Bronchial epithelial cell (primary cell): ENCODE measurements at regions not wholly inside any gene's neighbourhood (a gene's known extent, or its start where the extent isn't known, plus 50 kb on each side); places are given as distances from the start of the nearest gene placed in this dataset.
A peak's percentile ranks its signal among the peaks of the same experiment; 100 is the strongest.

Experiments
- DNase-seq: peaks from one replicate; pipeline ENCODE4 v3.0.0-alpha.2; 2010; ENCODE audit warnings: low read depth
- FAIRE-seq: peaks from 2 replicates; lab custom pipeline; 2011; peaks lifted over from hg19 to GRCh38; lab: Jason Lieb, UNC
- H3K27me3 ChIP-seq: 2 replicates; pipeline ENCODE4 v1.5.1; 2011; ENCODE audit warnings: low read length; ENCODE audit not compliant: control insufficient read depth, insufficient read depth
- H3K36me3 ChIP-seq: 2 replicates; pipeline ENCODE4 v1.5.1; 2011; ENCODE audit warnings: low read length; ENCODE audit not compliant: control insufficient read depth, insufficient read depth
- H3K4me3 ChIP-seq: 2 replicates; pipeline ENCODE4 v1.5.1; 2011; ENCODE audit warnings: mild to moderate bottlenecking, low read depth, low read length, control low read depth
- CTCF ChIP-seq: IDR thresholded peaks from 2 replicates; pipeline ENCODE4 v1.5.1; 2011; ENCODE audit warnings: mild to moderate bottlenecking, moderate library complexity, low read length, control low read depth, inconsistent platforms; ENCODE audit not compliant: insufficient read depth, severe bottlenecking

- DNase-seq: no peak
- Histone ChIP-seq H3K27me3 (no peaks in the 10 kb centered on the region), H3K36me3 (no peaks in the 10 kb centered on the region), H3K4me3 (no peak overlapping the region)
- no peak for FAIRE-seq
- TF ChIP-seq CTCF: no peak
These were observed 77.4 kb upstream of the TMEM45B start for GRCh38 chr11:129738242-129738641.

- no peaks in the 10 kb centered on the region for H3K36me3 ChIP-seq
- no peak overlapping the region for H3K4me3 ChIP-seq
- FAIRE-seq (peak; percentile 23), DNase-seq (no peak)
- TF ChIP-seq CTCF: no peak
- H3K27me3 ChIP-seq: no peaks in the 10 kb centered on the region
These were observed 76.3 kb upstream of the TMEM45B start for GRCh38 chr11:129739339-129739738.

GRCh38 chr11:129740125-129740719 is 75.4 kb upstream of the TMEM45B start:
- no peaks in the 10 kb centered on the region for H3K27me3 ChIP-seq
- no peak for TF ChIP-seq CTCF
- FAIRE-seq (peak; percentile 50), DNase-seq (peak; percentile 17)
- no peaks in the 10 kb centered on the region for H3K36me3 ChIP-seq
- H3K4me3 ChIP-seq: no peak overlapping the region

GRCh38 chr11:129743112-129743815 is 72.4 kb upstream of the TMEM45B start:
- FAIRE-seq (peak; percentile 23), DNase-seq (no peak)
- H3K27me3 ChIP-seq: no peaks in the 10 kb centered on the region
- no peaks in the 10 kb centered on the region for H3K36me3 ChIP-seq
- no peak overlapping the region for H3K4me3 ChIP-seq
- TF ChIP-seq CTCF: no peak

GRCh38 chr11:129747071-129747470 is 68.6 kb upstream of the TMEM45B start:
- FAIRE-seq (peak; percentile 80), DNase-seq (no peak)
- H3K4me3 ChIP-seq: no peak overlapping the region
- no peaks in the 10 kb centered on the region for H3K36me3 ChIP-seq
- no peaks in the 10 kb centered on the region for H3K27me3 ChIP-seq
- no peak for TF ChIP-seq CTCF
